ENCODE measurements at regions not wholly inside any gene's neighbourhood (a gene's known extent, or its start where the extent isn't known, plus 50 kb on each side); places are given as distances from the start of the nearest gene placed in this dataset.

- Histone ChIP-seq H3K27me3 (ENCODE audit: control insufficient read depth in 1 of 2, insufficient read depth in 1 of 2, low read length in 2 of 2) (no peaks in the 10 kb centered on the region), H3K4me3 (ENCODE audit: insufficient read depth in 1 of 2, low read depth in 1 of 2, low read length in 2 of 2) (no peak overlapping the region), H3K27ac (ENCODE audit: low read length, poor library complexity, severe bottlenecking) (no peak overlapping the region), H3K36me3 (ENCODE audit: control insufficient read depth in 1 of 2, insufficient read depth in 2 of 2, low read depth in 1 of 2, low read length in 2 of 2) (no peaks in the 10 kb centered on the region), H2BK5ac (ENCODE audit: low read depth, low read length, poor library complexity, severe bottlenecking) (no peak overlapping the region), H2BK12ac (ENCODE audit: low read length in 2 of 2) (peak overlapping the region in 1 of 2 experiments; percentile 63), H4K8ac (ENCODE audit: low read length) (no peak overlapping the region), H2BK15ac (ENCODE audit: low read depth, poor library complexity, severe bottlenecking) (no peak overlapping the region), H2AFZ (ENCODE audit: low read depth, low read length) (no peak overlapping the region), H3K14ac (ENCODE audit: low read length in 2 of 2) (no peak overlapping the region), H3K4me2 (ENCODE audit: low read length, poor library complexity, severe bottlenecking) (no peak overlapping the region), H3K9me3 (ENCODE audit: control insufficient read depth, low read length) (no peaks in the 10 kb centered on the region), H3K79me1 (replicated peaks; ENCODE audit: low read length, poor library complexity, severe bottlenecking) (no peaks in the 10 kb centered on the region), H3K23ac (ENCODE audit: low read length in 2 of 2) (no peak overlapping the region), H2AK5ac (ENCODE audit: low read length, severe bottlenecking) (no peak overlapping the region), H4K91ac (ENCODE audit: low read length) (no peak overlapping the region), H3K9ac (ENCODE audit: low read length) (peak overlapping the region; percentile 17), H3K18ac (ENCODE audit: low read depth in 1 of 2, low read length in 2 of 2) (peak overlapping the region in 1 of 2 experiments; percentile 66), H3K4ac (ENCODE audit: low read depth in 1 of 2, low read length in 2 of 2) (no peak overlapping the region), H2BK120ac (ENCODE audit: low read depth, low read length) (no peak overlapping the region), H3K4me1 (ENCODE audit: control insufficient read depth, insufficient read depth, low read depth, low read length) (no peaks in the 10 kb centered on the region)
- peak; percentile 59 for DNase-seq
- WGBS: 79% methylated on average over 1 of the region's 4 CpGs
These were observed 945.9 kb upstream of the CITED2 start for GRCh38 chr6:140320081-140321080.

- H2BK15ac ChIP-seq (ENCODE audit: low read depth, poor library complexity, severe bottlenecking): no peak overlapping the region
- H3K9me3 ChIP-seq (ENCODE audit: control insufficient read depth, low read length): no peaks in the 10 kb centered on the region
- no peak overlapping the region for H4K91ac ChIP-seq (ENCODE audit: low read length)
- H3K9ac ChIP-seq (ENCODE audit: low read length): peak overlapping the region; percentile 74
- no peak overlapping the region for H2BK5ac ChIP-seq (ENCODE audit: low read depth, low read length, poor library complexity, severe bottlenecking)
- no peak overlapping the region for H3K4ac ChIP-seq (ENCODE audit: low read depth in 1 of 2, low read length in 2 of 2)
- no peak overlapping the region for H2AFZ ChIP-seq (ENCODE audit: low read depth, low read length)
- no peak overlapping the region for H2AK5ac ChIP-seq (ENCODE audit: low read length, severe bottlenecking)
- no peaks in the 10 kb centered on the region for H3K79me1 ChIP-seq (replicated peaks; ENCODE audit: low read length, poor library complexity, severe bottlenecking)
- H3K4me2 ChIP-seq (ENCODE audit: low read length, poor library complexity, severe bottlenecking): no peak overlapping the region
- WGBS: no CpG with 5 or more reads among the region's 2 CpGs
- no peak overlapping the region for H2BK12ac ChIP-seq (ENCODE audit: low read length in 2 of 2)
- no peaks in the 10 kb centered on the region for H3K27me3 ChIP-seq (ENCODE audit: control insufficient read depth in 1 of 2, insufficient read depth in 1 of 2, low read length in 2 of 2)
- no peak overlapping the region for H3K18ac ChIP-seq (ENCODE audit: low read depth in 1 of 2, low read length in 2 of 2)
- no peak overlapping the region for H3K27ac ChIP-seq (ENCODE audit: low read length, poor library complexity, severe bottlenecking)
- peak; percentile 82 for DNase-seq
- no peak overlapping the region for H4K8ac ChIP-seq (ENCODE audit: low read length)
- no peak overlapping the region for H3K14ac ChIP-seq (ENCODE audit: low read length in 2 of 2)
- no peak overlapping the region for H3K23ac ChIP-seq (ENCODE audit: low read length in 2 of 2)
- H2BK120ac ChIP-seq (ENCODE audit: low read depth, low read length): no peak overlapping the region
- no peaks in the 10 kb centered on the region for H3K36me3 ChIP-seq (ENCODE audit: control insufficient read depth in 1 of 2, insufficient read depth in 2 of 2, low read depth in 1 of 2, low read length in 2 of 2)
- no peaks in the 10 kb centered on the region for H3K4me1 ChIP-seq (ENCODE audit: control insufficient read depth, insufficient read depth, low read depth, low read length)
- H3K4me3 ChIP-seq (ENCODE audit: insufficient read depth in 1 of 2, low read depth in 1 of 2, low read length in 2 of 2): peak overlapping the region in 1 of 2 experiments; percentile 45
These were observed 944.8 kb upstream of the CITED2 start for GRCh38 chr6:140319209-140319608.

GRCh38 chr6:140318408-140318807 lies 944.0 kb upstream of the CITED2 start:
- H2AK5ac ChIP-seq (ENCODE audit: low read length, severe bottlenecking): no peak overlapping the region
- H3K79me1 ChIP-seq (replicated peaks; ENCODE audit: low read length, poor library complexity, severe bottlenecking): no peaks in the 10 kb centered on the region
- H4K91ac ChIP-seq (ENCODE audit: low read length): no peak overlapping the region
- H3K4ac ChIP-seq (ENCODE audit: low read depth in 1 of 2, low read length in 2 of 2): peak overlapping the region in 1 of 2 experiments; percentile 84
- H3K27me3 ChIP-seq (ENCODE audit: control insufficient read depth in 1 of 2, insufficient read depth in 1 of 2, low read length in 2 of 2): no peaks in the 10 kb centered on the region
- H3K4me2 ChIP-seq (ENCODE audit: low read length, poor library complexity, severe bottlenecking): no peak overlapping the region
- H4K8ac ChIP-seq (ENCODE audit: low read length): no peak overlapping the region
- no peak overlapping the region for H2AFZ ChIP-seq (ENCODE audit: low read depth, low read length)
- H3K14ac ChIP-seq (ENCODE audit: low read length in 2 of 2): no peak overlapping the region
- H3K4me3 ChIP-seq (ENCODE audit: insufficient read depth in 1 of 2, low read depth in 1 of 2, low read length in 2 of 2): no peak overlapping the region
- H2BK5ac ChIP-seq (ENCODE audit: low read depth, low read length, poor library complexity, severe bottlenecking): no peak overlapping the region
- no peaks in the 10 kb centered on the region for H3K4me1 ChIP-seq (ENCODE audit: control insufficient read depth, insufficient read depth, low read depth, low read length)
- DNase-seq: peak; percentile 5
- WGBS: 88% methylated on average over 2 of the region's 3 CpGs
- peak overlapping the region in 1 of 2 experiments; percentile 24 for H3K18ac ChIP-seq (ENCODE audit: low read depth in 1 of 2, low read length in 2 of 2)
- no peak overlapping the region for H2BK120ac ChIP-seq (ENCODE audit: low read depth, low read length)
- no peak overlapping the region for H3K9ac ChIP-seq (ENCODE audit: low read length)
- H3K36me3 ChIP-seq (ENCODE audit: control insufficient read depth in 1 of 2, insufficient read depth in 2 of 2, low read depth in 1 of 2, low read length in 2 of 2): no peaks in the 10 kb centered on the region
- H3K23ac ChIP-seq (ENCODE audit: low read length in 2 of 2): no peak overlapping the region
- H3K9me3 ChIP-seq (ENCODE audit: control insufficient read depth, low read length): no peaks in the 10 kb centered on the region
- H2BK15ac ChIP-seq (ENCODE audit: low read depth, poor library complexity, severe bottlenecking): no peak overlapping the region
- H3K27ac ChIP-seq (ENCODE audit: low read length, poor library complexity, severe bottlenecking): no peak overlapping the region
- H2BK12ac ChIP-seq (ENCODE audit: low read length in 2 of 2): no peak overlapping the region

- no peaks in the 10 kb centered on the region for H3K4me1 ChIP-seq (ENCODE audit: control insufficient read depth, insufficient read depth, low read depth, low read length)
- WGBS: no CpG with 5 or more reads among the region's 2 CpGs
- no peak overlapping the region for H2BK5ac ChIP-seq (ENCODE audit: low read depth, low read length, poor library complexity, severe bottlenecking)
- H3K27ac ChIP-seq (ENCODE audit: low read length, poor library complexity, severe bottlenecking): no peak overlapping the region
- H3K4me2 ChIP-seq (ENCODE audit: low read length, poor library complexity, severe bottlenecking): no peak overlapping the region
- no peak overlapping the region for H4K8ac ChIP-seq (ENCODE audit: low read length)
- no peak overlapping the region for H3K14ac ChIP-seq (ENCODE audit: low read length in 2 of 2)
- no peaks in the 10 kb centered on the region for H3K36me3 ChIP-seq (ENCODE audit: control insufficient read depth in 1 of 2, insufficient read depth in 2 of 2, low read depth in 1 of 2, low read length in 2 of 2)
- no peak overlapping the region for H3K23ac ChIP-seq (ENCODE audit: low read length in 2 of 2)
- H2AFZ ChIP-seq (ENCODE audit: low read depth, low read length): no peak overlapping the region
- H2BK12ac ChIP-seq (ENCODE audit: low read length in 2 of 2): no peak overlapping the region
- H3K27me3 ChIP-seq (ENCODE audit: control insufficient read depth in 1 of 2, insufficient read depth in 1 of 2, low read length in 2 of 2): no peaks in the 10 kb centered on the region
- no peak overlapping the region for H2BK120ac ChIP-seq (ENCODE audit: low read depth, low read length)
- no peak overlapping the region for H3K4me3 ChIP-seq (ENCODE audit: insufficient read depth in 1 of 2, low read depth in 1 of 2, low read length in 2 of 2)
- no peak overlapping the region for H3K4ac ChIP-seq (ENCODE audit: low read depth in 1 of 2, low read length in 2 of 2)
- no peak overlapping the region for H3K9ac ChIP-seq (ENCODE audit: low read length)
- DNase-seq: no peak
- H3K9me3 ChIP-seq (ENCODE audit: control insufficient read depth, low read length): no peaks in the 10 kb centered on the region
- H3K18ac ChIP-seq (ENCODE audit: low read depth in 1 of 2, low read length in 2 of 2): no peak overlapping the region
- no peak overlapping the region for H2AK5ac ChIP-seq (ENCODE audit: low read length, severe bottlenecking)
- H2BK15ac ChIP-seq (ENCODE audit: low read depth, poor library complexity, severe bottlenecking): no peak overlapping the region
- H4K91ac ChIP-seq (ENCODE audit: low read length): no peak overlapping the region
- H3K79me1 ChIP-seq (replicated peaks; ENCODE audit: low read length, poor library complexity, severe bottlenecking): no peaks in the 10 kb centered on the region
These were observed 943.5 kb upstream of the CITED2 start for GRCh38 chr6:140317950-140318349.
